Stomach smooth muscle (tissue), 2 donors: ENCODE measurements at regions not wholly inside any gene's neighbourhood (a gene's known extent, or its start where the extent isn't known, plus 50 kb on each side); places are given as distances from the start of the nearest gene placed in this dataset.

Experiments
- H3K27ac ChIP-seq: one replicate; pipeline ENCODE4 v1.7.0; 2013; ENCODE audit warnings: mild to moderate bottlenecking, low read length, inconsistent platforms
- H3K27me3 ChIP-seq, 2 donors: one replicate each; pipeline ENCODE4 v1.7.0; 2013; ENCODE audit warnings: low read length in 2 of 2; ENCODE audit not compliant: insufficient read depth in 2 of 2, control insufficient read depth in 1 of 2
- H3K36me3 ChIP-seq, 2 donors: one replicate each; pipeline ENCODE4 v1.7.0; 2013; ENCODE audit warnings: low read length in 2 of 2; ENCODE audit not compliant: control insufficient read depth in 2 of 2, insufficient read depth in 2 of 2
- H3K4me1 ChIP-seq: one replicate; pipeline ENCODE4 v1.7.0; 2013; ENCODE audit warnings: low read length; ENCODE audit not compliant: control insufficient read depth, insufficient read depth
- H3K4me3 ChIP-seq, 2 donors: one replicate each; pipeline ENCODE4 v1.7.0; 2013; ENCODE audit warnings: low read length in 2 of 2
- H3K9ac ChIP-seq, 2 donors: one replicate each; pipeline ENCODE4 v1.7.0; 2013; ENCODE audit warnings: low read length in 2 of 2, mild to moderate bottlenecking in 1 of 2
- H3K9me3 ChIP-seq, 2 donors: one replicate each; pipeline ENCODE4 v1.7.0; 2013; ENCODE audit warnings: low read length in 2 of 2; ENCODE audit not compliant: control insufficient read depth in 2 of 2
- donor health status: healthy.
- donor health status: Pancreatic carcinoma.

DNA sequence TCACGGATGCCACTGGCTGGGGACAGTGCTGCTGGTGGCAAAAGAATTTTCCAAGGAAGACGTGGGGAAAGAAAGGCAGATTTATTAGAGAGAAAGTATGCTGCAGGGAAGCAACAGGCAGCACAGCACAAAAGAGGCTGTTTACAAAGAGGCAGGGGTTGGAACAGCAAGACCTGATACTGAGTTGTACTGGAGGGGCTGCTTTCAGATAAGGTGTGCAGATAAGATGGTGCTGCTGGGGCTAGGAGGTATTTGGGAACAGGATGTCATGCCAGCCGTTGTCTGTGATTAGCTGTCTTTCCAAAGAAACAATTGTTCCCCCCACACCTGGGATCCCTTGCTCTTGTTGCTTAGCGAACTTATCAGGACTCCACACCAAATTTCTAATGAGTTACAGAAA lies 2023.3 kb upstream of the PCDH20 start:
- Histone ChIP-seq H3K27me3 (no peaks in the 10 kb centered on the region), H3K4me1 (no peaks in the 10 kb centered on the region), H3K9me3 (no peaks in the 10 kb centered on the region), H3K36me3 (no peaks in the 10 kb centered on the region), H3K9ac (no peak overlapping the region), H3K4me3 (no peak overlapping the region), H3K27ac (no peak overlapping the region)

GRCh38 chr13:63436325-63436668 lies 2020.6 kb upstream of the PCDH20 start:
- Histone ChIP-seq H3K27ac (no peak overlapping the region), H3K27me3 (no peaks in the 10 kb centered on the region), H3K9me3 (no peaks in the 10 kb centered on the region), H3K36me3 (no peaks in the 10 kb centered on the region), H3K4me1 (no peaks in the 10 kb centered on the region), H3K4me3 (no peak overlapping the region), H3K9ac (no peak overlapping the region)

DNA sequence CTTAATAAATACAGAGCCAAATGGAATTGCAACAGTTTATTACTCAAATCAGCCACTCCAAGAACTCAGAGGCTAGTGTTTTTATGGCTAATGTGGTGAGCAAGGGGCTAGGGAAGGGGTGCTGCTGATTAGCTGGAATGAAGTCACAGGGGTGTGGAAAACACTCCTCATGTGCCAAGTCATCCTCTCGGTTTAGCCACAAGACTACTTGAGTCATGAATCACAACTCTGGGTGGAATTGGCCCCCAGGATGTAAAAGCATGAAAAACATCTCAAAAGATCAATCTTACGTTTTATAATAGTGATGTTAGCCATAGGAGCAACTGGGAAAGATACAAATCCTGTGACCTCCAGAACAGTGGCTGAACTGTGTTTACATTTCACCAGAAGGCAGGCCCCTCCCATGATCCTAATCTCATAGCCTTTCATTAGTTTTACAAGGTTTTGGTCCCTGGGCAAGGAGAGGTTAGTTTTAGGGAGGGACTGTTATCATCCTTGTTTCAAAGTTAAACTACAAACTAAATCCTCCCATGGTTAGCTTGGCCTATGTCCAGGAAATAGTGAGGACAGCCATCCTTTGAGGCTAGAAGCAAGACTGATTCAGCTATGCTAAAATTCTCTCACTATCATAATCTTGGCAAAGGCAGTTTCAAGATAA lies 2020.1 kb upstream of the PCDH20 start:
- H3K4me1 ChIP-seq = no peaks in the 10 kb centered on the region
- no peak overlapping the region for H3K9ac ChIP-seq
- no peaks in the 10 kb centered on the region for H3K27me3 ChIP-seq
- no peaks in the 10 kb centered on the region for H3K36me3 ChIP-seq
- H3K4me3 ChIP-seq = no peak overlapping the region
- H3K27ac ChIP-seq = no peak overlapping the region
- H3K9me3 ChIP-seq = no peaks in the 10 kb centered on the region

GRCh38 chr13:63433546-63434150 lies 2018.0 kb upstream of the PCDH20 start:
- H3K9ac ChIP-seq = no peak overlapping the region
- H3K27me3 ChIP-seq = no peaks in the 10 kb centered on the region
- H3K4me3 ChIP-seq = no peak overlapping the region
- no peaks in the 10 kb centered on the region for H3K4me1 ChIP-seq
- no peaks in the 10 kb centered on the region for H3K36me3 ChIP-seq
- no peaks in the 10 kb centered on the region for H3K9me3 ChIP-seq
- no peak overlapping the region for H3K27ac ChIP-seq

- Histone ChIP-seq H3K9ac (no peak overlapping the region), H3K27ac (no peak overlapping the region), H3K27me3 (no peaks in the 10 kb centered on the region), H3K36me3 (no peaks in the 10 kb centered on the region), H3K4me1 (no peaks in the 10 kb centered on the region), H3K9me3 (no peaks in the 10 kb centered on the region), H3K4me3 (no peak overlapping the region)
Measured at GRCh38 chr13:63427170-63427569, 2011.5 kb upstream of the PCDH20 start.

- no peaks in the 10 kb centered on the region for H3K27me3 ChIP-seq
- no peak overlapping the region for H3K9ac ChIP-seq
- H3K27ac ChIP-seq = no peak overlapping the region
- H3K4me1 ChIP-seq = no peaks in the 10 kb centered on the region
- H3K4me3 ChIP-seq = no peak overlapping the region
- no peaks in the 10 kb centered on the region for H3K36me3 ChIP-seq
- H3K9me3 ChIP-seq = no peaks in the 10 kb centered on the region
Measured at GRCh38 chr13:63425131-63425530, 2009.5 kb upstream of the PCDH20 start.

DNA sequence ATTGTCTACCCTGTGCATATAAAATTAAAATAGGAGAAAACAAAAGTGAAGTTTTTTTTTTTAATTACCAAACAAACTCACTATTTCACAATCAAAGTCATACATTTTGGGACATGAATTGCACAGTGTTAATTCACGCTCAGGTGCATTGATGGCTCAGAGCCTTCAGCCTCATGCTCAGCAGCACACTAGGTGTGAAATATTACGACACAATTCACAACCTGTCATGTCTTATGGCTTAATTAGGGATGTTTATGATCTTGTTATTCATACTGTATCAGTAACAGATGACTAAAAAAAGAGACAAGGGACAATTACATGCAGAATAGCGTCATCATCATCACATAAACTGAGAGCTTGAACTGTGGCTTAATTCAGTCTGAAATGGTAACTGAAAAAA lies 2005.5 kb upstream of the PCDH20 start:
- H3K27me3 ChIP-seq = no peaks in the 10 kb centered on the region
- H3K27ac ChIP-seq = no peak overlapping the region
- H3K9me3 ChIP-seq = no peaks in the 10 kb centered on the region
- H3K9ac ChIP-seq = no peak overlapping the region
- H3K4me1 ChIP-seq = no peaks in the 10 kb centered on the region
- H3K4me3 ChIP-seq = no peak overlapping the region
- no peaks in the 10 kb centered on the region for H3K36me3 ChIP-seq

DNA sequence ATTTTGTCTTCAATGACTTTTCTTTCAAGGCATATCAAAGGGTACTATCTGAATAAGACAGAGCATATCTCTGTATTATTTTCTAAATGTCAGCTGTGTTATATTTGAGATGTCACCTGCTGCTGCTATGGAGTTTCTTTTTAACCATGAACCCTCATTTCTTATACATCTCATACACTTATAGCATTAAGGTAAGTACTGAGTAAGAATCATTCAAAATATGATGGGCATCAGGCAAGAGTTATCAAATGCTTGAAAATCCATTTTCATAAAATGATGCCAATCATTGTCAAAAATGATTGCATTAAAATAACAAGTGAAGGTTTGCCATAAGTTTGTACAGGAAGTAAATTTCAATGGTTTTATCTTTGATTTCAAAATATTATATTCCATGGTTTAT lies 2005.0 kb upstream of the PCDH20 start:
- Histone ChIP-seq H3K36me3 (no peaks in the 10 kb centered on the region), H3K27ac (no peak overlapping the region), H3K4me3 (no peak overlapping the region), H3K9me3 (no peaks in the 10 kb centered on the region), H3K4me1 (no peaks in the 10 kb centered on the region), H3K9ac (no peak overlapping the region), H3K27me3 (no peaks in the 10 kb centered on the region)

- H3K9ac ChIP-seq = no peak overlapping the region
- no peaks in the 10 kb centered on the region for H3K27me3 ChIP-seq
- H3K4me1 ChIP-seq = no peaks in the 10 kb centered on the region
- H3K36me3 ChIP-seq = no peaks in the 10 kb centered on the region
- H3K4me3 ChIP-seq = no peak overlapping the region
- H3K27ac ChIP-seq = no peak overlapping the region
- no peaks in the 10 kb centered on the region for H3K9me3 ChIP-seq
Measured at GRCh38 chr13:63414247-63414646, 1998.6 kb upstream of the PCDH20 start.

DNA sequence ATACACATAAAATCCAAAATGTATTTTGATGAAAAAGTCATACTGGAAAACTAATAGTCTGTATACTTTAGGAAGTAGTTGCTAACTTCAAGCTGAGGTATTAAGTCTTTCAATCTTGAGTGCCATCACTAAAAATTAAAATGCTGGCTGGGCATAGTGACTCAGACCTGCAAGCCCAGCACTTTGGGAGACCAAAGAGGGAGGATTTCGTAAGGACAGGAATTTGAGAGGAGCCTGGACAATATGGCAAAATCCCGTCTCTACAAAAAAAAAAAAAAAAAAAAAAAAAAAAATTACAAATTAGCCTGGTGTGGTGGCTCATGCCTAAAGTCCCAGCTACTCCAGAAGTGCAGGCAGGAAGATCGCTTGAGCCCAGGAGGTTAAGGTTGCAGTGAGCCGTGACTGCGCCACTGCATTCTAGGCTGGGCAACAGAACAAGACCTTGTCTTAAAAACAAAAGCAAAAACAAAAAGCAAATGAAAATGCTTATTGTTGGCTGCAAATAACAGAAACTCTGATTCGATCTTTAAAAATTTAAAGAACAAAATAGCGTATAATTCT lies 1994.2 kb upstream of the PCDH20 start:
- H3K9me3 ChIP-seq = no peaks in the 10 kb centered on the region
- no peak overlapping the region for H3K9ac ChIP-seq
- no peak overlapping the region for H3K4me3 ChIP-seq

More for the DNA sequence above, 1994.2 kb upstream of the PCDH20 start:
- Histone ChIP-seq H3K36me3 (no peaks in the 10 kb centered on the region), H3K27ac (no peak overlapping the region), H3K27me3 (no peaks in the 10 kb centered on the region), H3K4me1 (no peaks in the 10 kb centered on the region)
